GM12891 (cell line): ENCODE measurements at regions not wholly inside any gene's neighbourhood (a gene's known extent, or its start where the extent isn't known, plus 50 kb on each side); places are given as distances from the start of the nearest gene placed in this dataset.

Experiments used
- POLR2A ChIP-seq: IDR thresholded peaks from 2 replicates; pipeline ENCODE4 v1.6.1; 2011; ENCODE audit warnings: low read depth, low read length, control low read depth
- POLR2AphosphoS5 ChIP-seq: IDR thresholded peaks from 2 replicates; pipeline ENCODE4 v1.6.1; 2011; ENCODE audit warnings: low read depth, low read length, control low read depth
- SPI1 ChIP-seq: IDR thresholded peaks from 2 replicates; pipeline ENCODE4 v1.6.1; 2011; ENCODE audit warnings: low read depth, low read length, control low read depth
- TAF1 ChIP-seq: IDR thresholded peaks from 2 replicates; pipeline ENCODE4 v1.6.1; 2011; ENCODE audit warnings: low read depth, low read length, control low read depth

DNA sequence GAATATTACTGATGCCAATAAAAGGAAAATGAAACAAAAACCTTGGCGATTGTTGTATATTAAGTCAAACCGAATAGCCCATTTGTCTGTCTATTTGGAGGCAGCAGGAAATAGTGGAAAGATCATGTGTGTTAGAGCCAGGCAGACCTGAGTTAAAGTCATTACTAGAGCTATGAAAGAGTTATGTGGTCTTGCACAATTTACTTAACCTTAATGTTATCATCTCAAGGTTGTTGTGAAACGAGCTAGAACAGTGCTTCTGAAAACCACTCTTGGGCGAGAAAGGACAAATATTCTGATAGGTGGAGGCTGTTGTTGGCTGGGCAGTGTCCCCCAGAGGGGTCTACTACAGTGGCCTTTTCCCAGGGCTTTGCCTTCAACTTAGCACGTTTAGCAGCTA lies 60.0 kb upstream of the NUP160 start:
- TF ChIP-seq TAF1 (no peak), POLR2A (no peak), SPI1 (no peak), POLR2AphosphoS5 (no peak)
